ENCODE measurements at regions not wholly inside any gene's neighbourhood (a gene's known extent, or its start where the extent isn't known, plus 50 kb on each side); places are given as distances from the start of the nearest gene placed in this dataset.

GRCh38 chr5:103356350-103357091, 98.0 kb downstream of the MACIR start:
- DNase-seq (ENCODE audit: low spot score): no peak
- H3K9me3 Mint-ChIP-seq (ENCODE audit: unreplicated experiment): no peaks in the 10 kb centered on the region
- H3K27me3 Mint-ChIP-seq (ENCODE audit: unreplicated experiment): no peaks in the 10 kb centered on the region
- TF ChIP-seq CTCF (IDR thresholded peaks at IDR 0.05; ENCODE audit: unreplicated experiment): no peak
- H3K4me1 Mint-ChIP-seq (ENCODE audit: unreplicated experiment): peaks cover 15% of the 10 kb centered on the region
- H3K27ac Mint-ChIP-seq (ENCODE audit: unreplicated experiment): no peak overlapping the region
- no peak overlapping the region for H3K4me3 Mint-ChIP-seq (ENCODE audit: unreplicated experiment)
- H3K36me3 Mint-ChIP-seq (ENCODE audit: low read depth, unreplicated experiment): no peaks in the 10 kb centered on the region

GRCh38 chr5:103355579-103355978, 97.0 kb downstream of the MACIR start:
- no peak for DNase-seq (ENCODE audit: low spot score)
- no peak overlapping the region for H3K27ac Mint-ChIP-seq (ENCODE audit: unreplicated experiment)
- H3K36me3 Mint-ChIP-seq (ENCODE audit: low read depth, unreplicated experiment): no peaks in the 10 kb centered on the region
- no peaks in the 10 kb centered on the region for H3K9me3 Mint-ChIP-seq (ENCODE audit: unreplicated experiment)
- H3K4me1 Mint-ChIP-seq (ENCODE audit: unreplicated experiment): peaks cover 15% of the 10 kb centered on the region
- no peak overlapping the region for H3K4me3 Mint-ChIP-seq (ENCODE audit: unreplicated experiment)
- no peaks in the 10 kb centered on the region for H3K27me3 Mint-ChIP-seq (ENCODE audit: unreplicated experiment)
- no peak for TF ChIP-seq CTCF (IDR thresholded peaks at IDR 0.05; ENCODE audit: unreplicated experiment)

GRCh38 chr5:103354446-103354845, 95.9 kb downstream of the MACIR start:
- Mint-ChIP-seq H3K27ac (ENCODE audit: unreplicated experiment) (no peak overlapping the region), H3K36me3 (ENCODE audit: low read depth, unreplicated experiment) (no peaks in the 10 kb centered on the region), H3K4me1 (ENCODE audit: unreplicated experiment) (peaks cover 18% of the 10 kb centered on the region), H3K27me3 (ENCODE audit: unreplicated experiment) (no peaks in the 10 kb centered on the region), H3K4me3 (ENCODE audit: unreplicated experiment) (no peak overlapping the region), H3K9me3 (ENCODE audit: unreplicated experiment) (no peaks in the 10 kb centered on the region)
- no peak for TF ChIP-seq CTCF (IDR thresholded peaks at IDR 0.05; ENCODE audit: unreplicated experiment)
- no peak for DNase-seq (ENCODE audit: low spot score)

- Mint-ChIP-seq H3K27ac (ENCODE audit: unreplicated experiment) (no peak overlapping the region), H3K4me1 (ENCODE audit: unreplicated experiment) (peaks cover 23% of the 10 kb centered on the region), H3K36me3 (ENCODE audit: low read depth, unreplicated experiment) (no peaks in the 10 kb centered on the region), H3K27me3 (ENCODE audit: unreplicated experiment) (no peaks in the 10 kb centered on the region), H3K9me3 (ENCODE audit: unreplicated experiment) (no peaks in the 10 kb centered on the region), H3K4me3 (ENCODE audit: unreplicated experiment) (no peak overlapping the region)
- no peak for DNase-seq (ENCODE audit: low spot score)
- TF ChIP-seq CTCF (IDR thresholded peaks at IDR 0.05; ENCODE audit: unreplicated experiment): no peak
Measured at GRCh38 chr5:103353581-103353980, 95.0 kb downstream of the MACIR start.

- Mint-ChIP-seq H3K36me3 (ENCODE audit: low read depth, unreplicated experiment) (no peaks in the 10 kb centered on the region), H3K4me3 (ENCODE audit: unreplicated experiment) (no peak overlapping the region), H3K4me1 (ENCODE audit: unreplicated experiment) (peaks cover 11% of the 10 kb centered on the region), H3K27me3 (ENCODE audit: unreplicated experiment) (no peaks in the 10 kb centered on the region), H3K27ac (ENCODE audit: unreplicated experiment) (no peak overlapping the region), H3K9me3 (ENCODE audit: unreplicated experiment) (no peaks in the 10 kb centered on the region)
- DNase-seq (ENCODE audit: low spot score): no peak
- TF ChIP-seq CTCF (IDR thresholded peaks at IDR 0.05; ENCODE audit: unreplicated experiment): no peak
Measured at GRCh38 chr5:103347716-103348423, 89.3 kb downstream of the MACIR start.
